Ascending aorta (tissue), 2 donors: ENCODE measurements at regions not wholly inside any gene's neighbourhood (a gene's known extent, or its start where the extent isn't known, plus 50 kb on each side); places are given as distances from the start of the nearest gene placed in this dataset.
A peak's percentile ranks its signal among the peaks of the same experiment; 100 is the strongest.
"Not testable (repeated sequence)": the region's sequence is repeated elsewhere in the genome, so short reads cannot be mapped to it uniquely, and the experiment has no call there.

Experiments
- DNase-seq, 2 donors: peaks; one replicate each; pipeline ENCODE4 v3.0.0-alpha.2; 2019; ENCODE audit warnings: low spot score in 2 of 2
- H3K27ac ChIP-seq, 2 donors: fragments of 200-600 bp; sonication (generic); one replicate each; pipeline ENCODE4 v1.5.1; 2016 to 2017; ENCODE audit warnings: mild to moderate bottlenecking in 1 of 2
- H3K27me3 ChIP-seq: fragments of 200-600 bp; sonication (generic); one replicate; pipeline ENCODE4 v1.5.1; 2017
- H3K36me3 ChIP-seq, 2 donors: fragments of 200-600 bp; sonication (generic); one replicate each; pipeline ENCODE4 v1.5.1; 2016
- H3K4me1 ChIP-seq, 2 donors: fragments of 200-600 bp; sonication (generic); one replicate each; pipeline ENCODE4 v1.5.1; 2016 to 2017; ENCODE audit warnings: mild to moderate bottlenecking in 1 of 2
- H3K4me3 ChIP-seq, 2 donors: fragments of 200-600 bp; sonication (generic); one replicate each; pipeline ENCODE4 v1.5.1; 2016 to 2017; ENCODE audit warnings: mild to moderate bottlenecking in 1 of 2
- H3K9me3 ChIP-seq, 2 donors: fragments of 200-600 bp; sonication (generic); one replicate each; pipeline ENCODE4 v1.5.1; 2016
- CTCF ChIP-seq, 3 experiments: fragments of 200-600 bp in 2 of 3; fragments of 450-650 bp in 1 of 3; sonication (generic) in 2 of 3; IDR thresholded peaks; one replicate each; pipeline ENCODE4 v1.5.1; 2016 to 2019; ENCODE audit warnings: antibody characterized with exemption in 3 of 3, mild to moderate bottlenecking in 1 of 3, moderate library complexity in 1 of 3
- intact Hi-C: fragments of 100-400 bp; cut with DNase I; formaldehyde crosslinking; loops from one replicate; pipeline ENCODE4 v1.15.1; 2023

- H3K9me3 ChIP-seq, result no peaks in the 10 kb centered on the region
- H3K4me1 ChIP-seq, result no peaks in the 10 kb centered on the region
- H3K27ac ChIP-seq, result no peak overlapping the region
- intact Hi-C loops, result no loop called here
- no peak for TF ChIP-seq CTCF (IDR thresholded peaks at IDR 0.05)
- no peak for DNase-seq
- H3K27me3 ChIP-seq, result no peaks in the 10 kb centered on the region
- H3K36me3 ChIP-seq, result no peaks in the 10 kb centered on the region
- no peak overlapping the region for H3K4me3 ChIP-seq
These were observed 83.6 kb upstream of the SLC25A36 start for GRCh38 chr3:140857993-140858392.

DNA sequence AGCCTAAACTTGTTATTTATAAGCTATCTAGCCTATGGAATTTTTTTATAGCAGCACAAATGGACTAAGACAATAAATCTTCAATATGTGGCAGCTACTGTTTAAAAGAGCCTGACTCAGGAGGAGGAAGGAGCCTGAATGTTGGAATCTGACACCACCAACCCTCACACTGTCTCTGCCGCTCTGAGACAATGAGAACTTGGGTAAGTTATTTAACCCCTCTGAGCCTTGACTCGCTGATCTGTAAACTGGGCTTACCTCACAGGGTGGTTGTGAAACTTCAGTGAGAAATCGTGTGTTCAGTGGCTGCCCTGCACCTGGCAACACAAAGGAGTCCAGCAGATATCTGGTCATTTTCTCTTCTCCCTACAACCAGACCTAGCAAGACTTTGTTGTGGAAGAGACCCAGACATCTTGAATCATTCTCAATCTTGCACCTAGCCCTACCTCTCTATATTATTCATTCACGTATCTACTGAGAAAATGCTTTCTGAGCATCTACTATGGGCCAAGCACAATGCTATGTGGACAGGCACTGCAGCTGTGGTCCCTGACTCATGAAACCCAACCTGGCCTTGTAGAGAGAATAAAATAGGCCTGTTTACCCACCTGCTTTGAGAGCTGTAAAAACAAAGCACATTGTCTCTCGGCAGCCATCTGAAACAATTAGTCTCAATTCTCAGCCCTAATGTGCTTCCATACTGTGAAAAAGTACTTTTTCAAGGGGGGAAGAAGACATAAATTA is 81.9 kb upstream of the SLC25A36 start:
- Histone ChIP-seq H3K9me3 (no peaks in the 10 kb centered on the region), H3K27me3 (no peaks in the 10 kb centered on the region), H3K4me1 (no peaks in the 10 kb centered on the region), H3K4me3 (no peak overlapping the region), H3K27ac (no peak overlapping the region), H3K36me3 (no peaks in the 10 kb centered on the region)
- no peak for TF ChIP-seq CTCF (IDR thresholded peaks at IDR 0.05)
- intact Hi-C loops, result loop anchor here (10.0 kb wide), 2 partner anchors 925 to 1435 kb away; partner anchors contain the start of gene CLSTN2
- DNase-seq, result no peak

GRCh38 chr3:140863580-140864009 is 78.0 kb upstream of the SLC25A36 start:
- Histone ChIP-seq H3K4me1 (no peaks in the 10 kb centered on the region), H3K27me3 (no peaks in the 10 kb centered on the region), H3K9me3 (no peaks in the 10 kb centered on the region), H3K36me3 (no peaks in the 10 kb centered on the region), H3K27ac (no peak overlapping the region), H3K4me3 (no peak overlapping the region)
- intact Hi-C loops, result loop anchor here (10.0 kb wide), 2 partner anchors 929 to 1439 kb away; partner anchors contain the start of gene CLSTN2
- peak in 1 of 3 experiments; percentile 31 for TF ChIP-seq CTCF (IDR thresholded peaks at IDR 0.05)
- no peak for DNase-seq

- no peak for DNase-seq
- Histone ChIP-seq H3K4me3 (no peak overlapping the region), H3K4me1 (no peaks in the 10 kb centered on the region), H3K36me3 (no peaks in the 10 kb centered on the region), H3K27me3 (no peaks in the 10 kb centered on the region), H3K27ac (no peak overlapping the region), H3K9me3 (no peaks in the 10 kb centered on the region)
- no peak for TF ChIP-seq CTCF (IDR thresholded peaks at IDR 0.05)
- intact Hi-C loops, result no loop called here
These were observed 71.3 kb upstream of the SLC25A36 start for GRCh38 chr3:140870351-140870750.

GRCh38 chr3:140871022-140871421 is 70.6 kb upstream of the SLC25A36 start:
- DNase-seq, result no peak

DNA sequence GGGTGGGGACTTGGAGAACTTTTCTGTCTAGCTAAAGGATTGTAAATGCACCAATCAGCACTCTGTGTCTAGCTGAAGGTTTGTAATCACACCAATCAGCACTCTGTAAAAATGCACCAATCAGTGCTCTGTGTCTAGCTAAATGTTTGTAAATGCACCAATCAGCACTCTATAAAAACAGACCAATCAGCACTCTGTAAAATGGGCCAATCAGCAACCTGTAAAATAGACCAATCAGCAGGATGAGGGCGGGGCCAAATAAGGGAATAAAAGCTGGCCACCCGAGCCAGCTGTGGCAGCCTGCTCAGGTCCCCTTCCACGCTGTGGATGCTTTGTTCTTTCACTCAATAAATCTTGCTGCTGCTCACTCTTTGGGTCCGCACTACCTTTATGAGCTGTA is 69.5 kb upstream of the SLC25A36 start:
- H3K4me3 ChIP-seq, H3K27me3 ChIP-seq, H3K4me1 ChIP-seq, DNase-seq, H3K27ac ChIP-seq, H3K36me3 ChIP-seq, intact Hi-C loops, H3K9me3 ChIP-seq: not testable (repeated sequence)

More at GRCh38 chr3:140871022-140871421, 70.6 kb upstream of the SLC25A36 start:
- no peak for TF ChIP-seq CTCF (IDR thresholded peaks at IDR 0.05)
- Histone ChIP-seq H3K9me3 (no peaks in the 10 kb centered on the region), H3K4me3 (no peak overlapping the region), H3K4me1 (no peaks in the 10 kb centered on the region), H3K36me3 (no peaks in the 10 kb centered on the region), H3K27ac (no peak overlapping the region), H3K27me3 (no peaks in the 10 kb centered on the region)
- intact Hi-C loops, result no loop called here
